ENCODE measurements at regions not wholly inside any gene's neighbourhood (a gene's known extent, or its start where the extent isn't known, plus 50 kb on each side); places are given as distances from the start of the nearest gene placed in this dataset.

DNA sequence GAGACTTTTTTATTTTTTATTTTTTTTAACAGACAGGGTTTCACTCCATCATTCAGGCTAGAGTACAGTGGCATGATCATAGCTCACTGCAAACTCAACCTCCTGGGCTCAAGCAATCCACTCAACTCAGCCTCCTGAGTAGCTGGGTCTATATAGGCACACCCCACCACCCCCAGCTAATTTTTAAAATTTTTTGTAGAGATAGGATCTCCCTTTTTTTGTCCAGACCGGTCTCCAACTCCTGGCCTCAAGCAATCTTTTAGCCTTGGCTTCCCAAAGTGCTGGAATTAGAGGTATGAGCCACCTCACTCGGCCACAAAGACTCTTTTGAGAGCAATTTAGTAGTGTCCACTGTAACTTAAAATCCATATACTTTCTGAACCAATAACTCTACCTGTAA is 103.3 kb upstream of the DST start:
- TF ChIP-seq CTCF (IDR thresholded peaks at IDR 0.05; ENCODE audit: insufficient read depth, low read length), result no peak
- TF ChIP-seq, protein P1, sequence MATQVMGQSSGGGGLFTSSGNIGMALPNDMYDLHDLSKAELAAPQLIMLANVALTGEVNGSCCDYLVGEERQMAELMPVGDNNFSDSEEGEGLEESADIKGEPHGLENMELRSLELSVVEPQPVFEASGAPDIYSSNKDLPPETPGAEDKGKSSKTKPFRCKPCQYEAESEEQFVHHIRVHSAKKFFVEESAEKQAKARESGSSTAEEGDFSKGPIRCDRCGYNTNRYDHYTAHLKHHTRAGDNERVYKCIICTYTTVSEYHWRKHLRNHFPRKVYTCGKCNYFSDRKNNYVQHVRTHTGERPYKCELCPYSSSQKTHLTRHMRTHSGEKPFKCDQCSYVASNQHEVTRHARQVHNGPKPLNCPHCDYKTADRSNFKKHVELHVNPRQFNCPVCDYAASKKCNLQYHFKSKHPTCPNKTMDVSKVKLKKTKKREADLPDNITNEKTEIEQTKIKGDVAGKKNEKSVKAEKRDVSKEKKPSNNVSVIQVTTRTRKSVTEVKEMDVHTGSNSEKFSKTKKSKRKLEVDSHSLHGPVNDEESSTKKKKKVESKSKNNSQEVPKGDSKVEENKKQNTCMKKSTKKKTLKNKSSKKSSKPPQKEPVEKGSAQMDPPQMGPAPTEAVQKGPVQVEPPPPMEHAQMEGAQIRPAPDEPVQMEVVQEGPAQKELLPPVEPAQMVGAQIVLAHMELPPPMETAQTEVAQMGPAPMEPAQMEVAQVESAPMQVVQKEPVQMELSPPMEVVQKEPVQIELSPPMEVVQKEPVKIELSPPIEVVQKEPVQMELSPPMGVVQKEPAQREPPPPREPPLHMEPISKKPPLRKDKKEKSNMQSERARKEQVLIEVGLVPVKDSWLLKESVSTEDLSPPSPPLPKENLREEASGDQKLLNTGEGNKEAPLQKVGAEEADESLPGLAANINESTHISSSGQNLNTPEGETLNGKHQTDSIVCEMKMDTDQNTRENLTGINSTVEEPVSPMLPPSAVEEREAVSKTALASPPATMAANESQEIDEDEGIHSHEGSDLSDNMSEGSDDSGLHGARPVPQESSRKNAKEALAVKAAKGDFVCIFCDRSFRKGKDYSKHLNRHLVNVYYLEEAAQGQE (IDR thresholded peaks at IDR 0.05; ENCODE audit: insufficient replicate concordance, low read depth), result no peak
